RPMI7951 (cell line): ENCODE measurements at regions not wholly inside any gene's neighbourhood (a gene's known extent, or its start where the extent isn't known, plus 50 kb on each side); places are given as distances from the start of the nearest gene placed in this dataset.

Experiments used
- DNase-seq: peaks from one replicate; pipeline ENCODE4 v3.0.0-alpha.2; 2012; ENCODE audit warnings: low read depth

DNA sequence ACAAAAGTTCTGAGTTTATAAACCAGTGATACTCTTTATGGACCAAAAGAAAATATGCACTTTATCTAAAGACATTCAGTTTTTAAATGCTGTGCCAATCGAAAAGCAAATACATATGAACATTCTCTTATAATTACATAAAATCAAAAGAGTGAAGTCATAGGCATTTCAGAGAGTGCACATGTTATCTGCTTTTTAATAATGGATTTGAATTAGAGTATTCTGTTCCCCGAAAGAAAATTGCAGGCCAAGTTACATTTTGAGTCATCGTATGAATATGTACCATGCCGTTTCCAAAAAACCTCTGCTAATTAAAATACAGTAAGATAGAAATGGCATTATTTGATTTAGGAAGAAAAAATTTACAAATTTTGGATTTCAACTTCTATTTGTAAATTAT lies 565.7 kb downstream of the ZEB2 start:
- no peak for DNase-seq

DNA sequence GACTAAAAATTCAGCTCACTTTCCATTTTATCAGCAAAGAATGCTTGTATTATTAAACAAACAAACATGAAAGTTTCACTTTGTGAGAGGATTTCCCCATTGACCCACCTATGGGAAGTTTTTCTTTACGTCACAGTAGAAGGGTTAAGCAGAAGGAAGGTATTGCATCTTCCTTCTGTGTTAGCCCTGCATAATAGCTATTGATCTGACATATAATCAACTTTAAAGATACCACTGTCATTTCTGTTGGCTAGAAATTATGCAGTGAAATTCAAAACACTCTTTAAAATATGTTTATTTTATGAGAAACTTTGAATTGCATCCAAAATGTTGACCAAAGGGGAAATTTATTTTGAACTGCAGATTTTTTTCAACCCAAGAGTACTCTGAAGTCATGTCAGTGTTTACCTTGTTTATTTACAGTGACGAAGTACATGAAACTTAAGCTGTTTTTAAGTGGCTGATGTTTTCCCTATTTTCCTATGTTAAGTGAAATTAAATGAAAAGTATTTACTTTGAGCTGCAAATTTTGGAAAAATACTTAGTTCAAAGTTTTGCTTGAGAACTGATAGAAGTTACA lies 566.4 kb downstream of the ZEB2 start:
- DNase-seq, result no peak

DNA sequence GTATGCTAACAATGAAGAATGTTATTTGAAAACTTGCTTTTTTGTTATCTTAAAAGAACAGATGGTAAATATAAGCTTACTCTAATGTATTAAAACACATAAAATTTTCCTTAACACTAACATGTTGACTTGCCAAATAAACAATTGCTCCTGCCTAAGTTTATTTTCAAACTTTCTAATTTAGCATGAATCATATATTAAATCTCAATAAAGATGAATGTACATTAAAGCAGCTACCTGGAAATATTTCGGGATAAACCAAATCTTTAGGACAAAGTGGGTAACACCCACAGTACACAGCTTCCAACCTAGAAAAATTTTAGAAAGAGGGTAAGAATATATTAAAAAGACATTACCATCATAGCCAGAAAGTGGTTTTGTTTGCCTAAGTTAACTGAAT lies 567.4 kb downstream of the ZEB2 start:
- no peak for DNase-seq

DNA sequence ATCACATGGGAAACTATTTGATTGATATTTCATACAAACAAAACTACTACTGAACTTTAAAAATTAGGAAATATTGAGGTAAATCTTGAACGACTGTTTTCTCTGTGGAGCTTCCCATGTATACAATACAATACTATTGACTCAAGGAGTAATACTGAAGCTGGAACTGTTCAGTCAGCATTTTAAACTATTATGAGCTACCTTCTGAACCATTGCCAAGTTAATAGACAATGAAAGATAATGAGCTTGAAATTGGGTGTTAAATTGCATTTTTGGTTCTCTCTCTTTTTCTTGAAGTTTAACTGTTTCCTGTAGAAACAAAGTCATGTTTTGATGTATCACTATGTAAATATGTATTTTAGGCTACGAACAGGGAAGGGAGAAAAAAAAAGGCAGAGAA lies 569.2 kb downstream of the ZEB2 start:
- no peak for DNase-seq

DNA sequence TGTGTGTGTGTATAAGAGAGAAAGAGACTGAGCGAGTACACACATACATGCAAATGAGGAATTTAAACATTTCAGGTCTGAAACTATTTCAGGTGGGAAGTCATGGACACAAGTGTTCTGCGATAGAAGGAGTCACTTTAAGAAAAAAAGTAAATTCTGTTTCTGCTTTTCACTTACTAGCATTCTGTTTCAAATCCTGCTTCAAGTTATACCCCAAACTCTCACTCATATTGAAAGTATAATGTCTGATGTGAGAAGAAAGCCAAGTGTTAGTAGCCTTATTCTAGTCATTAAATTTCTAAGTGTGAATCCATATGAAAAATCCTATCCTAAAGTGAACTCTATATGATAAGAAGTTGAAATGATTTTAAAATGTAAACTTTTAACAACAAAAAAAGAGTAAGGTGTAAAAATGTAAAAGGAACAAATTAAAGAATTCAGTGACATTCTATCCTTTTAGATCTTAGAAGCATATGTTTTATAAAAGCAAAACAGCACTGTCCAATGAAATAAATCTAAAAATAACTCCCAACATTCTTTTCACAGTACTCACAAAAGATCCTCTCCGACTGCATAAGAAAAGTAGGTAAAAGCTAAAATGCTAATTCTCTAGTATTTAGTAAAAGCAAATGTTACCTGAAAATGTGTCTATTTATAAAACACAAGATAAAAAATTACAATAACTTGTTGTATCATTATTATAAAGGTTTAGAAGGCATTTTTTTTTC lies 570.6 kb downstream of the ZEB2 start:
- DNase-seq, result no peak

DNA sequence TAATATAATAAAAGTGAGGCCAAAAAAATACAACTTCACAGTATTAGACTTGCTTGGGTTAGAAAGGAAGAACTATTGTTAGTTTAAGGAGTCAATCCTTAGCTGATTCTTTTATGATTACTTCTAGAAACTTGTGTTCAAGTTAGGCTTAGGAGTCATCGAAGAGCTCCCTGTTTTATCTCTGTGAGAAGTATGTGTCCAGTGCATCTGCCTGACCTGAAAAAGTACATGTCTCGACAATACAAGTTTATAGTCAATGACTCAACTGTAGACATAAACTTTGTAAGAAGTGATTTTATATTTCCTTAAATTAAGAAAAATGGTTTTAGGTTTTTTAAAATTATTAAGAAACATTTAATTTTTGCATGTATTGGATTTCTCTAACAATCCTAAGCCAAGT lies 571.2 kb downstream of the ZEB2 start:
- no peak for DNase-seq

DNA sequence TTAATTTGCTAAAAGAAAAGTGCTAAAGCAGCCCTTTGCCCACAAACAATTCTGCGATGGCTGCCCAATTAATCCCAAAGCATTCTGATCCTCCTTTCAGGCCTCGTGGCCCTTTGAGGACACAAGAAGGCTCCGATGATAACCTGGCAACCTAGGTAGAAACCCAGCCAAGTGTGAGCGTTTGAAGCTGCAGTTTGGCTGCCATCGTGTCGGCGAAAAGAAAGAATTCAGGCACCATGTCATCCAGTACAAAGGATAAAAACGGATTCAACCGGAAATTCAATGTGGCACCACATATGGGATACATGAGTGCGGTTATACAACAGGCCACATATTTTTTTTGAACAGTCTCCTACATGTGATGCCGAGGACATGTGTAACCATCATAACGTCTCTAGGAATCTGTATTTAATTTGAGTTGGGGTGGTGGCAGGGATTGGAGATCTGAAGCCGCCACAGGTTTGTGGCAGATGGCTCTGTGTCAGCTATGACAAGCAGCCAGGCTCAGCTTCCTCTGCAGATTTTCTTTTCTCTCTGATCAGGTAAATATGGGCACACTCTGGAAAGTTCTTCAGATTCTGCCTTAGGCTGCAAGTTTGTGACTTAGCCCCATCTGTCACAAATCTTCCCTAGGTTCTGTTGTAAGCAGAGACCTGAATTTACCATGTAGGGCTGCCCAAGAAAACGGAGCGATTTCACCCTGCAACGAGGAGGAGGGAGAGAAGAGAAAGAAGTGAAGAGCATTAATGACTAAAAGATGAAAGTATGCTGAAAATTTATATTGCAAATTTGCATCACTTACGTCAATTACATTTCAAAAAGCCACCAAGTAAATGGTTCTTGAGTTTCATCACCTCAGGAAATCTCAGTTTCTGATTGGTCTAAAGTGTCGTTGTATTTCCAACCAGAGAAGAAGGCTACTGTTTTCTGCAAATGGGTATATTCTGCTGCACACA lies 573.2 kb downstream of the ZEB2 start:
- DNase-seq, result no peak

DNA sequence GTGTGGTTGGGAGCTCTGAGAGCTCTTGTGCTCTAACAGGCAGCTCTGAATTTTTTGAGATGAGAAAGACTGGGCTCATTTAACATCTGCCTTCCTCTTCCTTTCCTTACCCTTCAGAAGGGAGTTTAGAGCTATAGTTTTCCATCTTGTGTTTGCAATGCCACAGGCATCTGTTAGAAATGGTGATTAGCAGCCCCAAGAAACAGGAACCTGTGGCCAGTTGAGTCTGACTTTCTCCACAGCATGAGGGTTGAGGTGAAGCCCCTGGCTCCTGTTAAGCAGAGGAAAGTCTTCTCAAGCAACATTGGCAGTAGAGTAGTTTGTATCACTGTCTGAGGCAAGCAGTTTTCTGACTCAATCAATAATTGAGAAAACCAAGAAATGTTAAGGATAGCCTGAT lies 577.4 kb downstream of the ZEB2 start:
- no peak for DNase-seq

DNA sequence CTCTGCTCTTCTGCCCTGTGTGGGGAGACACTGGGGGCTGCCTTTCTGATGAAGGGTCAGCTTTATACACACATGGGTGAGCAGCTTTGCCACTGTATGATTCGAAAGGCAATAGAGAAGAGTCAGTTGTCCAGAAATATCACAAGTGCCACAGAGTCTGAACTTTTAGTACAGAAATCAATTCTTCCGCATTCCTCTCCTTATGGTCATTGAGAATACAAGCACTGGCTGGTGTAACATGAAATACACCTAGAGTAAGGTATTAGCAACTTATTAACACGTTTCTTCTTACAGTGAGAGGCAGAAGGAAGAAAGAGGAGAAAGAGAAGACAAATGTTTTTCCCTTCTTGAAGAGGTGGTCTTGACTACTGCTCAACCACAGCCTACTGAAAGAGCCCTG lies 579.2 kb downstream of the ZEB2 start:
- DNase-seq, result no peak

DNA sequence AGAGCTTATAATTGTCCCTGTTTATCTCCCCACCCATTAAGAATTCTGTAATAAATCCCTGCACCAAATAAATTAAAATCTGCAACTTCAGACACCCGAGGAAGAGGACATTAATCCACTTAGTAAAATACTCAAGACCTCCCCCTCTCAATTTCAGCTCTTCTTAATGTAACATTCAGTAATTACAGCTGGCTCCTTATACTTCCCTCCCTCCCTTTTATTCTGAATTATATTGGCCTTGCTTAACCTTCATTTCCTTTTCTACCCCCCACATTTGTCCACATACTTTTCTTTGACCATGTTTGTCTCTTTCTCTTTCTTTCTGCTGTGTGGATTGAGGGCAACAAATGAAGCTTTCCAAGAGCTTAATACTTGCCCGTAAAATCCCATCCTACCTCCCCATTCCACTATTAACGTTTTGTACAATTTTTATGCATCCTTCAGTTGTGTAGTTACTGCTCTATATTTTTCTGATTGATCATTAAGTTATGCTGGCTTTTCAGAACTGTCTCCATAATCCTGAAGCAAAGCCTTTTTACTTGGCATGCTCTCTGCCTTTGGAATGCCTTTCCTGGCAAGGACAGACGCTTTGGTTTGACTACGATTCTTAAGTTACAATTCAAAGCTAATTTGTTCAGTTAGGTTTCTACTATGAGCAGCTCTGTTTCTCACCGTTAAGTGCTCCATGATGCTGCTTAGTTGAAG lies 580.1 kb downstream of the ZEB2 start:
- DNase-seq, result no peak

DNA sequence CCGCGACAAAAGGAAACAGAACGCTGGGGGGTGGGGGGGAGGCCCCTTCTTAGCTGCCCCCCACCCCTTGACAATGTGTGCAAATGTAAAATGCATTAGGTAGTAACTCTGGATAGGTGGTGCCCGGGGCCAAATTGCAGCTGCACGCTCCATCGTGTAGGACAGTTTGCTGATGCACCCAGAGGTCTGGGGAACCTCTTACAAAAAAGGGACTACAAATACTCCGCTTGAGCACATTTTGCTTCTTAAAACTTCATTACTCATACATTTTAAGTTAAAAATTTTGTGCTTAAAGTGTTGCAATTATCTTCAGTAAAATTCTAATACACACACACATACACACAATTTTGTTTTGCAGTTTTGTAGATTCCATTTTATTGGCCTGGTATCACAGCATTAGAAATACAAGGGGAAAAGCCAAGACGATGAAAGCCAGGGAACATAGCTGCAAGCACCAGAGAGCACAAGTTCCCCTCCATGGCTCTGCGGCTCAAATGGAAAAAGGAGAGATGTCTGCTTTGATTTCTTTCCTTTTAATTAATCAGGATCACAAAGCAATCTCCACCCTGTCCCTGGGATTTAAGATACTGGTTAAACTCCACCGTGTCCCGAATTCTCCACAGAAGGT lies 582.1 kb downstream of the ZEB2 start:
- no peak for DNase-seq

DNA sequence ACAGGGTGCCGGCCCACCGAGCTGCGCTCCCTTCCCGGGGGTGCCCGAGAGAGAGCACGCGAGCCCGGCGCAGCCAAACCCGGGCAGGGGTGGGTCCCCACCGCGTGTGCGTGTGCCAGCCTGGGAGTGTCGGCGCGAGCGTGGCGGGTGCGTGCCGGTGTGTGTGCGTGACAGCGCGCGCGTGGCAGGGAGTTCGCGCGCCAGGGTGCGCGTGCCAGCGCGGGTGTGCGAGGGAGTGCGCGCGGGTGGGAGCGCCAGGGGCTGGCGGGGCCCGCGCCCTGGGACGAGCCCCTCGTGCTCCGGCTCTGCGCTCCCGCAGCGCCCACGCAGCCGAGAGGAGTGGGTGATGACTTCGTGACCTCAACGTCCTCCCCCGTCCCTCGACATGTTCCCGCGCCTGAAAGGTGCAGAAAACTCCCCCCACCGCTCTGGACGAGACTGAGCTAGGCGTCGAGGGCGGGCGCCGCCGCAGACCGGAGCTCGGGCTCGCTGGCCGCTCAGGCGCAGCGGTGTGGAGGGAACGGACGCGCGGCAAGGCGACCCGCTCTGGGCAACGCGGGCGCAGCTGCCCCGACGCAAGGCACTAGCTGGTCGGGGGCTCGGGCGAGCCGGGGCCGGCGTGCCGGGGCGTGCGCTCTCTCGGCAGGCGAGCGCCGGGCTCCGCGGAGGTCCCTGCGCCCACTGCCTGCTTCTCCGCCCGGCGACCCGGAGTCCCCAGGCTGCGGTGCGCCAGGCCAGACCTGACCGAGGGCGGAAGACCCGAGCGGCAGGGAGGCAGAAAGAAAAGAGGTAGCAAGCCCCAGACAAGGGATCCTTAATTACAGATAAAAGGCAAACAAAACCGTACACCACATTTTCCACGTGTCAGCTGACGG lies 582.8 kb downstream of the ZEB2 start:
- DNase-seq, result peak; percentile 28

DNA sequence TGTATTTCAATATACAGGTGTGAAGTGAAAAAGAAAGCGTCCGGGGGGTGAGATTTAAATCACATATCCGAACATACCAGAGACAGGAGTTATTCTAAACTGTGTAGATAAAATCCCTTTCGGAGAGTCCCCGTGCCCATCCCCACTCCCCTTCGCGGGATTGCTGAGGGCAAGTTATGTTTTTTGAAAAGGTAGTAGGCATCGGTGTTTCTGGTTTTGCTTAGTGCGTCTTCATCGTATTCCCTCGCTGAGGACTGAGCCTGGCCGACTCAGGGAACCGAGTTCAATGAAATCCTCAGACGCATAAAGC lies 583.4 kb downstream of the ZEB2 start:
- no peak for DNase-seq

DNA sequence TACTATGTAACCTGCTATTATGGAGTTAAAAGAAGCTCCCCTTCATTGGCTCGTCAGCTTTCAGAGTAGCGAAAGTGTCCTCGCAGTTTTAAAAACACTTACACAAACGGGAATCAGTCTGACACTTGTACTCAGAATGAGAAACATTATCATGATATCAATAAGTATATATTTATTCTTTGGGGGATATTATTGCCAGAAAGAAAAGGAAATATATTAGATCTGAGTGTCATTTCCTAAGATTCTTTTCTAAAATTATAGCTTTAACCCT lies 584.5 kb downstream of the ZEB2 start:
- DNase-seq, result no peak

DNA sequence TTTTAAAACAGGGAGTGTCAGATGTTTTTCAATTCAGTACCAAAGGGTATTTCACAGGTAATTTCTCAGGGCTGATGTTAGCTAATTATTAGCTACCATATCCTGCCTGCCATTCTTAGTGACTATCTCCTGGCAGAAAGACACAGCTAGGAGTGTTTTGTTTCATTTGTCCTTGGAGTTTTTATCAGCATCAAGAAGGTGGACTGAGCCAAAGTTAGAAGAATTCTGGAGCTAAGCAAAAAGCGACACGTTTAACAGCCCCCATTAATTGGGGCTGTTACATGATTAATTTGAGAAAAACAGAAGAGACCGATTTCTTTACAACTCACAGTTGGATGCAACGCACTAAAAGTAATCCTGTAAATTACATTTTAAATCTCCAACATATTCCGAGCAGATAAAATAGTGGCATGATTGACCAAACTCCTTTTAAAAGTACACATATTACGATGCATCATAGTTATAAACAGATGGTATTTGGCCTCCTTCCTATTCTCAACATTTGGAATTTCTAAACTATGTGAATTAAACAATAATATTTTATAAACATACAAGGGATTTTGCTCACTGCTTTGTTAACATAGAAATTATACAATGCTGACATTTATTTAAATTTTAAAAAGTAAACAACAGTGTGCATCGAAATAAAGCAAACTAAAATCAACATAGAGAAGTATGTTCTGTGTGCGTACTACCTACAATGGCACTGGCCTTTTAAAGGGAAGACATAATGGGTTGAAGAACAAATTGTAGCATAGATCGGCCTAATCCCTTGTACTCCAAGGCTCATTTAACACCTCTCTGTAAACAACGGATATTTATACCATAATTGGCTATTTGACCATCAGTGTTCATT lies 585.1 kb downstream of the ZEB2 start:
- no peak for DNase-seq

DNA sequence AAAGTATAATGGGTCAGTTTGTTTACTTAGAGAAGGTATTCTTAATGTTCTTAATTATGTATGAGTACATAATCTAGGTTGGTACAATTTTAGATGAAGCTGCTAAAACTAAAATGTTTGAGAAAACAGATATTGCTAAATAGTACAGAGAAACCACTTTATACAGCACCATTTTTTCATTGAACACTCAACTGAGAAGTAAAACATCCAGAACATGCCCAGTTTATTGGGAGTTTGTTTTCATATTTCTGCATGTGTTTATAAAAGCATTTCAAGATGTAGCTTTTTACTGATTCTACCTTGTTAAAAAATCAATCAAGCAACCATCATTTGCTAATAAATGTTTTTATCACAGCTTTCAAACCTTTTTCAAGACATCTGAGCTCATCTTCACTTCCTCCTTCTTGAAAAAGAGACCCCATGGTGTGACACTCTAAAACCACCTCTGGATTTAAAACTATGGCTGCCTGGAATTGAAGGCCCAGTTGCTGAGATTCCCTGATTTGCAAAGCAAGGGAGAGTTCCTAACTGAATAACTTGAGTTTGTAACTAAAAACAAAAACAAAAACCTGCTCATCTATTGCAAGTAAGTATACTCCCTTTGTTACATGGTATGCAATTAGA lies 585.9 kb downstream of the ZEB2 start:
- DNase-seq, result no peak

DNA sequence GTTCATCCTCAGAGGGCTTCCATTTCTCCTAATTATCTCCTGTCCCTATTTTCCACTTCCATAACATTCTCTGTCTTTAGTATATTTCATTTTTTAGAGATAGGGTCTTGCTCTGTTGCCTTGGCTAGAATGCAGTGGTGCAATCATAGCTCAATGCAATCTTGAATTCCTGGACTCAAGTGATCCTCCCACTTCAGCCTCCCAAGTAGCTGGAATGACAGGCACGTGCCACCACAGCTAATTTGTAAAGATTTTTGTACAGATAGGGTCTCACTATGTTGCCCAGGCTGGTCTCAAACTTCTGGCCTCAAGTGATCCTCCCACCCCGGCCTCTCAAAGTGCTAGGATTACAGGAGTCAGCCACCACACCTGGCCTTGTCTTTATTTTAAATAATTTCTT lies 589.0 kb downstream of the ZEB2 start:
- DNase-seq, result no peak

DNA sequence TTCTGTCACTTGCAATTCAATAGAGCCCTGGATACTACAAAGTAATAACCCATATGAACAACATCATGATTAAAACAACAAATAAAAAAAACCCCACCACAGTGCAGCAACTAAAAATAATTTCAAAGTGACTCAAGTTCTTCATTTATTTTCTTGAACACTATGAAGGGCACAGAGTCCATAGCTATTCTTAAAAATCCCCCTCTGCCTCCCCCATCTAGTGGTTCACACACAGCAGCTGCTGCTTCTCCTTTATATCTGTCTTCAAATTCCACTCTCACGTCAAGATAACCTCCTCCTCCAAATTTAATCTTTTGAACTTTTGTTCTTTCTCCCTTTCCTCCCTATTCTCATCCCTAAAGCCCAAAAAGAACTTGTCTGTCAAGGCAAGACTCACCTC lies 591.3 kb downstream of the ZEB2 start:
- no peak for DNase-seq

DNA sequence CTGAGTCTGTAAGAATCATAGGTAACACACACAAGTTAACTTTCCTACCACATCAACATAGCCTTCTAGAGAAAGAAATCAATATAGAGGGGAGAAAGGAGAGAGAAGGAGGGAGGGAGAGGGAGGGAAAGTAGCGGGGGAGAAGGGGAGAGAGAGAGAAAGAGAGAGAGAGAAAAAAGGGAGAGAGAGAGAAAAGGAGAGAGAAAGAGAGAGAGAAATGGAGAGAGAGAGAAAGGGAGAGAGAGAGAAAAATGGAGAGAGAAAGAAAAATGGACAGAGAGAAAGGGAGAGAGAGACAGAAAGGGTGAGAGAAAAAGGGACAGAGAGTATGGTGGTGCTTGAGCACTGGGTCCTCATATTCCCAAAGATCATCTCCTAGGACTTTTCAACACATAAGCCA lies 591.7 kb downstream of the ZEB2 start:
- no peak for DNase-seq

DNA sequence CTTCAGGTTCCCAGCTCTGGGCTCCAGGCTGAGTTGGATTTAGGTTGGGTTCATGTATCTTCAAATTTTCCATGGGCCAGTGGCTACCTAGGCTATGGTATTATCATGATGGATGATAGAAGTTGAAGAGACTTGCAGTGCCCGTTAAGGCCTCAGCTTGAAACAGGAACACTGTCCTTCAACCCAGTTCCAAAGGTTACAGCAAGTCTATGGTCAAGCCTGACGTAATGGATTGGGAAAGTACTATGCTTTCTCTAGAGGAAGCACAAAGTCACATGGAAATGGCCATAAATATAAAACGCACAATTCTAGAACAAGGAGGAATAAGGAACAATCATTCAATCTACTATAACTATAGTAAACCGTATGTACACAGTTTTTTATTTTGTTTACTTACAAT lies 593.2 kb downstream of the ZEB2 start:
- DNase-seq, result no peak
